Right kidney (tissue), 1 donor: ENCODE measurements at regions not wholly inside any gene's neighbourhood (a gene's known extent, or its start where the extent isn't known, plus 50 kb on each side); places are given as distances from the start of the nearest gene placed in this dataset.

Source experiments
- DNase-seq: peaks from one replicate; pipeline ENCODE4 v3.0.0-alpha.2; 2016

DNA sequence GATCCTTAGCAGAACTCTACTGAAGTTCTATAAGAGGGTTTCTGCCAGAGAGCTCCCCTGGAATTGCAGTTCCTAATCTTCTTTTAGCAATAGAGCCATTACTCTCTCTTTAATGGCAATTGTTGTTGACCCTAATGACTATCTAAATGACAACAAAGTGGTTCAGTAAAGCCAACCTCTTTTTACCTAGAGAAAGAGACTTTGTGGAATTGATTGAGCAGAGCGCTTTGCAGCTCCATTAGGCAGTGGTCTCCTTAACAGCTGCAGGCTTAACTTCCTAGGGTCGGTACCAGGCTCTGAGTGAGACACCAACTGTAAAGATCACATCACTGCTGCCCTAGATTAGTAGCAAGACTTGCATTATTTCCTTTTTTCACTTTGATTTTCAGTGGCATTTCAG is 1472.9 kb upstream of the TENM3 start:
- DNase-seq: no peak

GRCh38 chr4:180784940-180785339 is 1458.3 kb upstream of the TENM3 start:
- no peak for DNase-seq

GRCh38 chr4:180788729-180789128 is 1454.5 kb upstream of the TENM3 start:
- no peak for DNase-seq

- DNase-seq: no peak
Measured at GRCh38 chr4:180789929-180790328, 1453.3 kb upstream of the TENM3 start.

DNA sequence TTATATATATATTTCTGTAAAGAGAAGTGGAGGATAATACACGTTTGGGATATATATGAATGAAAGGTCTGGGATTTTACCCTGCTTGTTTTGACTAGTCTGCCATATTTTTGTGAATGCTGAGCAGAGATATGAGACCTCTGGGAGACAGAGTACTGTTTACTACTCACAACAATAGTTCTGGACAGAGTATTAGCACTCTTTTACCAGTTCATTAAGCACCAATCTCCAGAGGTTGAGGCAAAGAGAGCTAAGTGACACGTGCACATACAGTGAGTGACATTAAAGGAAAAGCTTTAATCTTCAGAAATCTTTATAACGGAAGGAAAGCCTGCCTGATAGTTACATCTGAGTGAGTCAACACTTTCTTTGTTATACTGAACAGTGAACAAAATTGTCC is 1452.7 kb upstream of the TENM3 start:
- no peak for DNase-seq

DNA sequence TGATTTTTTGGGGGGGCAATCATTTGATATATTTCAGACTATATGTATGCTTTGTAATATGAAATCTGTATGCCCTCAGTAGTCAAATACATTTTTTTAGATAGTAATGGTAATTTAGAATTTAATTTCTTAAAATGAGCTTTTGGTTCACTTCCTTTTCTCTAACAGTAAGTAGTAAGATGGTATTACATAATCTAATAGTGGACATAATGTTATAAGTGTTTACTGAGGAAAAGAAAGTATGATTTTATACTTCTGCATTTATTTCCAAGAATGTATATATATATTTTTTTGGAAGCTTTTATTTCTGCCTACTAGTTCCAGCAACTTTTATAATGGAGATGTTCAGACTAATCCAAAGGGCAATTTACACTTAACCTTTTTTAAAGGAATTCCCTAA is 1450.7 kb upstream of the TENM3 start:
- no peak for DNase-seq

- no peak for DNase-seq
Measured at GRCh38 chr4:180794333-180794732, 1448.9 kb upstream of the TENM3 start.

GRCh38 chr4:180798036-180798577 is 1445.1 kb upstream of the TENM3 start:
- no peak for DNase-seq

DNA sequence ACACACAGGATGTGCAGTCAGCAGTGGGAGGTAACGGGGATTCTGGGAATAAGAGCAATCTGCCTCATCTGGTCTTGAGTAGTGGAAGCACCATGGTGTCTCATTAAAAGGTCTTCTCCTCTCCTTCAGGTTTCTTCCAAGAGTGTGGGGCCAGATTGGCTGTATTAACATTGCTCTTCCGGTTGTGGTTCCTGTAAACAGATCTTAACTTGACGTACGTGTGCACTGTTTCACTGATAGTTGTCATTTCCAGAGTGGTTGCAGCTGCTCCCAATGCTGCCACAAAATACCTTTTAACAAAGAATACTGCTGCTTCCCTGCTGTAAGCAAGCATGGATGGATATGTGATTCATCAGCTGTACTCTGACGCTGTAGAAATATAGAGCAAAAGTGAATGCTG is 1443.4 kb upstream of the TENM3 start:
- no peak for DNase-seq

- DNase-seq: no peak
Measured at GRCh38 chr4:180805101-180805500, 1438.1 kb upstream of the TENM3 start.

- no peak for DNase-seq
Measured at GRCh38 chr4:180808862-180809261, 1434.3 kb upstream of the TENM3 start.

GRCh38 chr4:180809439-180809838 is 1433.8 kb upstream of the TENM3 start:
- DNase-seq: no peak

DNA sequence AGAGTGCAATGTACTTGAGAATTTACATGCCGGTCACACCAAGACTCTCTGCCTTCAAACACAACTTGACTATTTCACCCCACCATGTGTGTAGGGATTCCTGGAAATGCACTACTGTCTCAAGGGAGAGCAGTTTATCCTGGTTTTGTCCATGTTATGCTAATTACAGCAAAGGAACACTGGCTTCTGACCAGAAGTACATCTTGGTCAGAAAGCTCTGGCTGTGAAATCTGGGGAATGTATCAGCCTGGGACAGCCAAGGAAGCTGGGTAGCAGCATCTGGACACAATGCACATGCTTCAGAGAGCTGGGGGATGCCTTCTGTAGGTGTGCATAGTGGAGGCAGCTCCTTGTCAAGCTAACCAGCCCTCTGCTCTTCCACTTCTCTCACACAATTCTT is 1432.6 kb upstream of the TENM3 start:
- no peak for DNase-seq

DNA sequence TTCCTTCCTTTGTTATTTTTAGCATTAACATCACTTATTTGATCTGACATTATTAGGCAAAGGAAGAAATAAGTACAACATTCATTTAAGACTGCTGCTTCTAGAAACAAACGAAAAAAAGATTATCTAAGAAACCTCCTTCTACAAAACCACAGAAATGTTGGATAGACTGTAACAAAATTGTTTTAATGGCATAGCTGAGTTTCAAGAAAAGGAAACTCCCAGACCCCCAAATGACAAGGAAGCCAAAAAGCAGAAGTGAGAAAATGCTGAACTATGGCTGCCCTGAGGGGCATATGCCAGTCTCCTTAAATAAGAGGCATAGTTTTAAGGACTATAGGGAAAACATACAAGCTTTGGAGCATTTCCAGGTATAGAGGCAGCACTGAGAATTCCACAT is 1431.6 kb upstream of the TENM3 start:
- DNase-seq: no peak

- no peak for DNase-seq
Measured at GRCh38 chr4:180812783-180813182, 1430.4 kb upstream of the TENM3 start.

DNA sequence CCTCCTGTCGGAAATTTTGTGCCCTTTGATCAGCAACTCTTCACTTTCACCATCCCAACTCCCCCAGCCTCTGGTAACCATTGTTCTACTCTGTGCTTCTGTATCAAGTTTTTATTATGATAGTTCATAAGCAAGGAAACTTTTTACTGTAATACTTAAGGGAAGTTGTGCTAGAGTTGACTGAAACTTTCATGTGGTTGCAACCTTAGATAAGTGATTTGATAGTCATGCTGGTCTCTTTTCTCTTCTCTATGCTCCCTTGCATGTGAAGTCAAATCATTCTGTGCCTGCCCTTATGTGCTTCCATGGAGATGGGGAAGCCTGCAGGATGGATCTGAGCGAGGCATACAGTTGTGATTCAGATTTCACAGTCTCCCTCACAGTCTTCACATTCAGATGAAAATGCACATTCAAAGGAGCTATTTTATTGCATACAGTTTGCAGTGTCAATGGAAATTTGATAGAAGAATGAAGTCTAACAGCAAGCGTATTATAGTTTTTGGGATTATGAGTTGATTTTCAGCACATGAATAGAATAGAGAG is 1428.3 kb upstream of the TENM3 start:
- no peak for DNase-seq

GRCh38 chr4:180817529-180817928 is 1425.7 kb upstream of the TENM3 start:
- DNase-seq: no peak

GRCh38 chr4:180823108-180823507 is 1420.1 kb upstream of the TENM3 start:
- DNase-seq: no peak

DNA sequence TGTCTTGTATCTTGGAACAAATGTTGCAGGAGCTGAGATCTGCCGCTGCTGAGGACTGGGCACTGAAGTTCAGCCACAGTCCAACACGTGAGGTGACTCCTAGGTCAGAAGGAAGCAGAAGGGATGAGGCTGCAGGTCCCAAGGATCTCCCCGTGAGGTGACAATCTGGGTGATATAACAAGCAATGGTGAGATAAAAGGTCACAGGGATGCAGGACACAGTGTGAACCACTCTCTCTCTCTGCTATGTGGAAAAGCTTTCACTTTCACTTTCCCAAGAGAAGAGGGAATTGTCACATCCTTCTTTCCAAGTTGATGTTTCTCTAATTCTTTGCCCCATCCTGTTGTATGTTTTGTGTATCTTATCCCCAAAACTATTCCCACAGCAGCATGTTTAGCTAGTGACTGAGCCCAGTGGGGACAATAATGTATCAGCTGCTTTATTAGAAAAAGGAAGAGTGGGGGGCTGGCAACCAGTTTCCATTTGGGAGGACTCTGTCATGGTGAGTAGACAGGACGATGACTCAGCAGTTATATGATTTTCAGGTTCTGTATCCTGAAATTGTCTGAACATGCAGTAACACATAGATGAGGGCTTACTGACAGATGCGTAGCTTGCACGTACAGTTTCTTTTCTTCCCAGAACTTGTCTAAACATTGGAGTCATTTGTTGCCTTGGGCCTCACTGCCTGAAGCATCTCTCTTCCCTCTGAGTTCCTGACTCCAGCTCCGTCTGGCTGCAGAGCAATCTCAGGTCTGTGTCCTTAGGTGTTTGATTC is 1415.8 kb upstream of the TENM3 start:
- DNase-seq: peak; percentile 18

DNA sequence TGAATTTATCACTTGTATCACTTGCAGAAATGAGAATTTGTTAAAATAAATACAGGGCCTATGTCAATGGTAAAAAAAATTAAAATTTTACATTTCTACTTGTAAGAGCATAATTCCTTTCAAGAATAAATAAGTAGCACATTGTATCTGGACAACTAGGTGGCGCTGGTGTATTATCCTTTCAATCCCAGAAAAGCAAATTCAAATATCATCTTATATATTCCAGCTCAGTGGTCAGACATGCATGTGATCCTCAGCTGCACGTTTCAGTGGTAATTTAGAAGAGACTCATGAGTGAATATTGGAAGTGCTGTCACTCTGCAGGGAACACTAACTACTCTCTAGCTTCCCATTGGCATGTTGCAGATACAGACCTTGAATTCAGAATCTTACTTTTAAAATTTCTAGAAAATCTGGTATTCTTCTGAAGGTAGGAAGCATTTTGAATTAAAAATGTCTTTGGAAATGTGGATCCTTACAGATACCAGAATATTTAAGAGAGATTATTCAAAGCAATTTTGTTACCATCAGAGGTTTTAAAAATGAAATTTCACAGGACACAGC is 1414.7 kb upstream of the TENM3 start:
- DNase-seq: peak; percentile 13

DNA sequence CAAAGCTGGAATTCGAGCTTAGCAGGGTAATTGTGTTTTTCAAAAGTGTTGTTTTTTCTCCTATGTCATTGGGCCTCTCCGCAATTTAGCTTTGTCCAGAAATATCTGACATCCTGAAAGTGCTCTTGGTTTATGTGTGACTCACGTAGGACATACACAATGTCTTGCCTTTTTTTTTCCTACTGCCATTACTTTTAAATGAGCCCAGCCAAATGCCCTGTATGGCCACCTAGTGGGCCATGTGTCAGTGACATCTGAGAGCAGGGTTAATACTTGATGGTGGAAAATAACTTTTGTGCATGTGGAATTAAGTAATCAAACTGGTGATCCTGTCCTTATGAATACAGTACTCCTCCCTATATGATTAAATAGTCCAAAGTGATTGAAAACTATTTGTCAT is 1411.1 kb upstream of the TENM3 start:
- no peak for DNase-seq

DNA sequence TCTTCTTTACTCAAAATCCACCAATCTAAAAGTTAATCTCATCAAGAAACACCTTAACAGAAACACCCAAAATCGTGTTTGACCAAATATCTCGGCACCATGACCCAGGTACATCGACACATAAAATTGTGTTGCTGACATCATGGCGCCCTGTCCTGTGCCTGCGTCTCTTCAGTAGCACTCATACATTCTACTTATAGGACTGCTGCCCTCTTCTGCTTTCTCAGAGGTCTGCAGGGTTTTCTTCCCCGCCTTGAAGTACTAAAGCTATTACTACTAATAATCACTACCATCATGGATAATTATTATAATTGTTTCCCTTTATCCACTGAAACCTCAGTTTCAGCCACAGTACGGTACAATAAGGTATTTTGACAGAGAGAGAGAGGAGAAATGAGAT is 1403.1 kb upstream of the TENM3 start:
- no peak for DNase-seq

DNA sequence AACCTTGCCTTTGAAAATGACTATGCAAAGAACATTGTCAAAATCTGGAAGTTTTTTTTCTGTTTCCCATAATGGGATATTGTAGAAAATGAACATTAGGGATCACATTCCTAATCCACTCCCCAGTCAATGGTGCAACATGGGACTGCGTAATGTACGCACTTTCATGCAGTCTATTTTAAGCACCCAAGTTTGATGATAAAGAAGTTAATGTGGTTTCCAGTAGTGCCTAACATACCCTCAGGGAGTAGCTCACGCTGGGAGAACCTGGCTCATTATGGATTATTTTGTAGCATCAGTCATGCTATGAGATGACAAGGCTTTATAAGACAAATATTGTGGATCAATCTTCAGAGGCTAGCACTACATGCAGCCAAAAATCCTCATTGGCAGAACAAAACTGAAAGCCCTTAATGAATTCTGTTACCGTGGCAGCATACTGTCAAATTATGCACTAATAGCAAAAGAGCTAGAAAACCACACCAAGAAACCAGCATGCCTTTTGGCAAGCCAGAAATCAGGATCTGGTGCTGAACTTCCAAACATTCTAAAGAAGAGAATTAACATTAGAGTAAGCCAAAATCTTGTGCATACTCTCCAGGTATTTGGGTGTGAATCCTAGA is 1392.8 kb upstream of the TENM3 start:
- DNase-seq: no peak
